GM20000 (cell line): ENCODE measurements at regions not wholly inside any gene's neighbourhood (a gene's known extent, or its start where the extent isn't known, plus 50 kb on each side); places are given as distances from the start of the nearest gene placed in this dataset.

Experiments
- DNase-seq: peaks from one replicate; pipeline ENCODE4 v3.0.0; 2012; ENCODE audit warnings: low spot score
- CTCF ChIP-seq: IDR thresholded peaks from 2 replicates; pipeline ENCODE4 v1.5.1; 2012; ENCODE audit warnings: mild to moderate bottlenecking, control low read depth; ENCODE audit errors: extremely low read depth, missing control alignments

DNA sequence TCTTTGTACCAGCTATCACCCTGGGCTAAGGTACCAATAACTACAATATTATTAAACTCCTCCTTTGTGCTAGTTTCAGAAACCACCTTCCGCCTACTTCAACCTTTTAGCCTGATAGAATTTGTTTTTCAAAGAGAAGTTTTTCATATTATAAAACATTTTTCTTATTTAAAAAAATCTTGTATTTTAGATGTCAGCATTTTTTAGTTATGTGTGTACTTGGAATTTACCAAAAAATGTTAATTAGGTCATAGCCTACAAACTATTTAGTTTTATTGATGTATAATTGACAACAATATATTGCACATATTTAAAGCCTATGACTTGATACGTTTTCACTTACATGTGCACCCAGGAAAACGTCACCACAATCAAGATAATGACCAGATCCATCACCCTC is 1097.6 kb downstream of the JRKL start:
- DNase-seq = no peak

DNA sequence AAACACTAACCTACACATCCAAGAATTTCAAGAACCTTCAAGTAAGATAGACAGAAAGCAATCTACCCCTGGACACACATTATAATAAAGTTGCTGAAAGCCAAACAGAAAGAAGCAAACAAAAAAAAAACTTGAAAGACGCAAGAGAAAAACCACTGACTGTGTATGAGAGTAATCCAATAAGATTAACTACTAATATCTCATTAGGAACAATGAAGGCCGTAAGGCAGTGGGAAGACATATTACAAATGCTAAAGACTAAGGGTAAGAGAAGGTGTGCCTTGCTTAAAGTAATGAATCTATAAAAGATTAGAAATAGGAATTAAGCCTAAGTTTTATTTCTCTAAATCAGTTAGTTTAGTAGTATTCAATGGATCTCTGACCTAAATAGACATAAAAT is 1109.1 kb downstream of the JRKL start:
- TF ChIP-seq CTCF = no peak
- no peak for DNase-seq

More for the DNA sequence above, 1097.6 kb downstream of the JRKL start:
- TF ChIP-seq CTCF = no peak

DNA sequence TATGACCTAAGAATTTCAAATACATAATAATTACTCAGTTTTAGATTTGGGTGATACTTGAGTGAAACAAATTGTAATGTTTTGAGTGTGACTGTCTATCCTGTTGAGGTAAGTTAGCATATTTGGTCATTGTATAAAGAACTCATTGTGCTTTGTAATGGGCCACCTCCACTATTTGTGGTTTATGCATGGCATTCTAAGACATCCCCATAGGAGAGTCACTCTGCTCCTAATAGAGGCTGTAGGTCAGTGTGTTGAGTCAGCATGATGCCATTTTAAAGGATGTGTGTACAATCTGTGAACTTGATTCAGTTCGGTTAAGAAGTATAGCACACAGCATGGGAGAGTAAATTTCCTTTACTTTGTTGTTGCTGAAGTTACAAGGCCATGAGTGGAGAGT is 1112.4 kb downstream of the JRKL start:
- DNase-seq = no peak

GRCh38 chr11:97506076-97506759 is 1116.4 kb downstream of the JRKL start:
- no peak for TF ChIP-seq CTCF
- DNase-seq = no peak

More for the DNA sequence above, 1112.4 kb downstream of the JRKL start:
- TF ChIP-seq CTCF = no peak

- no peak for TF ChIP-seq CTCF
- DNase-seq = no peak
Measured at GRCh38 chr11:97514446-97514845, 1124.6 kb downstream of the JRKL start.

- no peak for TF ChIP-seq CTCF
- DNase-seq = no peak
Measured at GRCh38 chr11:97516688-97517087, 1126.9 kb downstream of the JRKL start.

- no peak for DNase-seq
Measured at GRCh38 chr11:97525273-97525672, 1135.5 kb downstream of the JRKL start.

More at GRCh38 chr11:97525273-97525672, 1135.5 kb downstream of the JRKL start:
- no peak for TF ChIP-seq CTCF
